Renal cortical epithelial cell (primary cell): ENCODE measurements at regions not wholly inside any gene's neighbourhood (a gene's known extent, or its start where the extent isn't known, plus 50 kb on each side); places are given as distances from the start of the nearest gene placed in this dataset.
"Not testable (repeated sequence)": the region's sequence is repeated elsewhere in the genome, so short reads cannot be mapped to it uniquely, and the experiment has no call there.

Experiments used
- DNase-seq: peaks from one replicate; pipeline ENCODE4 v3.0.0-alpha.2; 2011; ENCODE audit warnings: low read depth

DNA sequence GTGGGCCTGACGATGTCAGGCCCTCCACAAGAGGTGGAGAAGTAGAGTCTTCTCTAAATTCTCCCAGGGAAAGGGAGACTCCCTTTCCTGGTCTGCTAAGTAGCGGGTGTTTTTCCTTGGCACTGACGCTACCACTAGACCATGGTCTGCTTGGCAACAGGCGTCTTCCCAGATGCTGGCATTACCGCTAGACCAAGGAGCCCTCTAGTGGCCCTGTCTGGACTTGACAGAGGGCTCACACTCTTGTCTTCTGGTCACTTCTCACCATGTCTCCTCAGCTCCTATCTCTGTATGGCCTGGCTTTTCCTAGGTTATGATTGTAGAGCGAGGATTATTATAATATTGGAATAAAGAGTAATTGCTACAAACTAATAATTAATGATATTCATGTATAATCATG lies 51.1 kb upstream of the RASSF6 start:
- DNase-seq, result not testable (repeated sequence)

DNA sequence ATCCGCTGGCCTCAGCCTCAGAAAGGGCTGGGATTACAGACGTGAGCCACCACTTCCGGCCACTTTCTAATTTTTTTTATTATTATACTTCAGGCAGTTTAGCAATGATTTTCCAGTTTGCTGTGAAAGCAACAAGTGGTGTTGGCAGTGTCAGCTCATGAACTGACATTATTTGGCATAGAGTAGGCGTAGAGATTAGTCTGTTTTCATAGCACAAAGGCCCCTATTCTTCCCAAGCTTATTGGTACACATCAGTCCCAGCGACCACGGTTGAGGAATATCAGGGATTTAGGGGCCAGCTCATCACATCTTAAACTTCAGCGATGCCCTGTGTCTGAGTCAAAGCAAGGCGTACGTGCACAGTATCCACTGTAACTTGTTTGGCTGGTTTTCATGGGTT lies 53.0 kb upstream of the RASSF6 start:
- DNase-seq, result no peak

DNA sequence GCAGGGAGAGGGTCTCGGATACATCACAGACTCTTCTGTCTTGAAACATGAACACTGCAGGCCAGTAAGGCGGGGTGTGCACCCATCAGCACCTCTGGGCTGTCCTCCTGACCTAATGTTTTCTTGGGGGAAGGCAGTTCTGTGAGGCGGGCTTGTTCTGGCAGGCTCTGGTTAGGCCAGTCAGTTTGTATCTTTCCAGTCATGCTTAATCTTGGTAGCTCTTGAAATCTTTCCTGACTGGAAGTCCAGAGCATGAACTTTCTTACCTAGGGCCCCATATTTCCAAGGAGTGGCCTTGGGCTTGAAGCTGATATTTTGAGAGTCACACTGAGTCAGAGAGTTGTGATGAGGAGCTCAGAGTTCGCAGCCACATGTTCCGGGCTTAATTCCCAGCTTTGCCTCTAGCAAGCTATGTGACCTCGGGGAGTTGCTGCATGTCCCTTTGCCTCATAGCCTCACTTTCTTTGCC lies 54.2 kb upstream of the RASSF6 start:
- peak; percentile 58 for DNase-seq

DNA sequence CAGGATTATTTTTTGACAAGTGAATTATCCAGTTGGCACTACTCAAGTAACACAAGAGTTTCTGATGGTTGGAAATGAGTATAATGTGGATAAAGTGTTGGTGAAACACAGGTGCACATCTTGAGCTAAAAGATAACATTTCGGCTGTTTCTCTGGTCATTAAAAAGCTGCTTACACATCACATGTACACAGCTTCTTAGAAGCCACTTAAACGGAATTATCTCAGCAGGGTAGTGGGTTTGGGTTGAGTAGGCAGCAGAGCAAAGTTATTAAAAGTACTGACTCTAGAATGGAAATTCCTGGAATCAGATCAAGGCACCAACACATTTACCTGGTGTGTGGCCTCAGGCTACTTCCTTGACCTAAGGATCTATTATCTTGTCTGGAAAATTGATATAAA lies 55.4 kb upstream of the RASSF6 start:
- DNase-seq, result peak; percentile 51

DNA sequence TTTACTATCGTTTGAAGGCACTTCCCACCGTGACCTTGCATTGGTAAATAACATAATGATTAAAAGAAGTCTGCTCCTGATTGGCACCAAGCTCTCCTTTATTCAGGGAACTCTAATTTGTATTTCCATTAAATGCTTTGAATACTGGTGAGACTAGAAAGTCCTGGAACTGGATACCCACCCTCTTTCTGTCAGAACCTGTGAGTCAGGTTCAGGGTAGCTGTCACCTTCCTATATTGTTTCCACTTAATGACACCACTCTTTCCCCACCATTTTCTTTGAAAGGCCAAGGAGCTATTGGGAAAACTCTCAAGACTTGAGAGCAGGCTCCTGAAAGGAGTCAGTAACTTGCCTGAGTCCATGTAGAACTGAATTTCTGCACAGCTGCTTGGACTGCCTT lies 55.9 kb upstream of the RASSF6 start:
- DNase-seq, result peak; percentile 75

DNA sequence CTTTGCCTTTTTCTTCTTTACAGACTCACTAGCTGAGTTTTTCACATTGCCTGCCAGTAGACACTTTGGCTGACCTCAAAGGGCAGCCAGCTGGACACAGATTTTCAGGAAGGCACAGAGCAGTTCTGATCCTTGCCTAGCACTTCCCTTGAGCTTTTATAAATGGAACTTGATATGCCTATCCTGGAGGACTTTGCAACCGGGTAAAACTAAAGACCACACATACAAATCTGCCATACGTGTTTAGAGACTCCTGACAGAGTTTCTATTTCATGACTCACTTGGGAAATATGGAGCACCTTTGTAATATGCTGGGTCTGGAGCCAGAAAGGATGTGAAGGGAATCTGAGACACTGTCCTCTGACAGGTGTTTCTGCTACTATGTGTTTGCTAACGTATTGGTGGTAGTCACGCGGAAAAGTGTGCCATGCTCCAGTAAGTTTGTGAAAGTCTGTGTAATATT lies 56.7 kb upstream of the RASSF6 start:
- DNase-seq, result peak; percentile 98

DNA sequence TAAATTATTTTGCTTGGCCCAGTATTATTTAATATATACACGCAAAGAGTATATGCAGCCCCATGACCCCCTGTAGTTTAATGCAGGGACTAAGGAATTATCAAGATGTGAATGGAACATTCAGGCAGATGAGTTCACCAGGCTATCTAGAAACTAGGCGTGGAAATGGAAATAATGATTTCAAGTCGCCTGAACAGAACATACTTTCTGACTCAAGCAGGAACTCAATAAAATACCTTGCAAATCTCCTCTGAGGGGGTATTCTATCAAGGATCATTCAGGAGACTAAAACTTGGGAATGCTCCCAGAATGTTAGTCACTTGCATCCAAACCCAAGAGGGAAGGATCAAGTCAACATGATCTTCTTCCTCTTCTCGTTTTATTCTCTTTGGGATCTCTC lies 59.6 kb upstream of the RASSF6 start:
- DNase-seq, result peak; percentile 78

DNA sequence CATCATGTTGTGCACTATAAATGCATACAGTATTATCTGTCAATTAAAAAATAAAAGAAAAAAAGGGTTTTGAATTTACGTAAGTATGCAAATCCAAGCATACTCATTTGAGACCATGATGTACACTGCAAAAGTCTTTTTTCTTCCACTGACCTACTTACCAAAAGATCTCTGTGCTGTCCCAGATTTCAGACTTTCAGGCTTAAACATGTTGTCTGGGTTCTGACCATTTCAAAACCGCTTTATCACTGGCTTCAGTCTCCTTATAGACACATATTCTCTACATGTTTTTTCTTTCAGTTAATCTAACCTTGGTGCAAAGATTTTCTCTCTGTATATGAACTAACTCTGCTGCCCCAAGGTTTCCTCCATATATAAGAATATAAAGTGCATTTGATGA lies 58.6 kb upstream of the CXCL8 start:
- no peak for DNase-seq

DNA sequence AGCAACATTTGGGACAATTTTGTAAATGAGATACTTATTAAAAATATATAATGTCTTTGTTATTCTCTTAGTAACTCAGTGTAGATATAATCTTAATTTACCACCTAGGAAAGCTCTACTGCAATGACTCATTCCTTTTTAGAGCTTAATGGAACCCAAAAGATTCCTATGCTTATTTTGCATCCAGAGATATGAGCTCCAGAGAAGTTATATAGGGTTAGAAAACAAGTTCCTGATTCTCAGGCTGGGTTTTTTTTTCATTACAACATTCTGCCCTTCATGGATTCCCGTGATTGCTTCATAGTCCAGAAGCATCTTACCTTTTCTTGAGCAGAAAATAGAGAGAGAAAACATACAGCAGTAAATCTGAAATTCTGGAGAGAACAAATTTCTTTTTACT lies 57.9 kb upstream of the CXCL8 start:
- DNase-seq, result no peak

DNA sequence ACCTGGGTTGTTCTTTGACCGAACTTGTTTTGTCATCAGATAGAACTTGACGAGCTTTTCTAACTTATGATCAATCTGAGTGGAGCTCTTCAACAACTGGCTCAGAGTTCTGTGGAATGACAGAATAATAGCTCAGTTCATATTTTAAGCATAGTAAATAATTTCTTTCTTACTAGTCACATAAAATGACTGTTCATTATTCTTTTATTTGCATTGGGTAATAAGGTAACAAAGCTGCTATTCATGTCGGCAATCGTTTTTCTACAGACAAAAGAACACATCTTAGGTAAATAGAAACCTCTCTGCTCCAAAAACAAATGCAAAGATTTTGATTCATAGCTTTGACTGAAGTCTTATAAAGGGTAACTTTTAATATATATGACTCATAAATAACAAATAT lies 57.3 kb upstream of the CXCL8 start:
- DNase-seq, result no peak

DNA sequence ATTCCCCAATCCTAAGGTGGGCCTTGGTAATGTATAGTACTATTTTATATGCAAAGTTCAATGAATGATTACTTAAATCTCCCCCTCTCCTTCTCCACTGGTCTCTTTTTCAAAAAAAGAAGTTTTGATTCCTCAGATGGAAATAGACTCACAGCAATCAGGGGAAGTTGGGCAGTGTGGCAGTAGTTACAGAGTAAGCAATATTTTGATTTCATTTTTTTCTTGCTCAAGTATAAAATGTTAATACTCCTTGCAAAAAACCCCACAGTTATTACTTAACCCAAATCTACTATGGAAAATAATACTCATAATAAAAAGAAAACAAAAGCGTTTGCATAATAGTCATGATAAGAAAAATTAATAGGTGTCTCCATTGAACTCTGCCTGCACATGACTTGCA lies 56.9 kb upstream of the CXCL8 start:
- DNase-seq, result no peak

DNA sequence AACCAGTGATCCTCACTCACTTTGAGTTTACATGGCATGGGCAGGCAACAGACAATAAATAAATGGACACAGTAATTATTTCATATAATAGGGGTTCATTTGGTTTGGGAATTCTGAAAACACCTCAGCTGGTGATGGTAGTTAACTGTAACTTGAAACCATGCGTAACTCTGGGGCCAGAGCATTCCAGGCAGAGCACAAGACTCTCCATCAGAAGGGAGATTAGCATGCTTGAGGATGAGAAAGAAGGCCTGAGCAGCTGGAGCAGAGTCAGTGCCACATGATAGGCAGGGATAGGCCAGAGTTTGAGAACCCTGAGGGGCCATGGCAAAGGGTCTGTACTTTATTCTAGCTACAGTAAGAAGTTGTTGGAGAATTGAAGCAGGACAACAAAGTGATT lies 56.3 kb upstream of the CXCL8 start:
- peak; percentile 52 for DNase-seq

DNA sequence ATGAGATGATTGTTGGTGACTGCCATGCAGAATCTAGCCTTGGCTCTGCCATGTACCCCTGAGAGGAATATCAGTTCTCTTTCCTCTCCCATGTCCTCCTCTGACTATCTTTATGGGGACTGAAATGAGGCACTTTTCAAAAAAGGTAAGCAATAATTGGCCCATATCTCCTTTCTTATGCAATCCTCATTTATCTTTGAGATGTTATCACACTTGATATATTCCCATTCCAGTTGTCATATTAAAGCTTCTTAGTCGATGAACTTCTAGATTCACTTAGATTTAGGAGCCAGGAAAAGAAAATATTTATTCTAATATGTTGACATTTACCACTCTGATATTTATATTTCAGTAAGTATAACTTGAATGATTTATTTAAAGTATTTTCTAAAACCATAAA lies 55.3 kb upstream of the CXCL8 start:
- DNase-seq, result no peak

DNA sequence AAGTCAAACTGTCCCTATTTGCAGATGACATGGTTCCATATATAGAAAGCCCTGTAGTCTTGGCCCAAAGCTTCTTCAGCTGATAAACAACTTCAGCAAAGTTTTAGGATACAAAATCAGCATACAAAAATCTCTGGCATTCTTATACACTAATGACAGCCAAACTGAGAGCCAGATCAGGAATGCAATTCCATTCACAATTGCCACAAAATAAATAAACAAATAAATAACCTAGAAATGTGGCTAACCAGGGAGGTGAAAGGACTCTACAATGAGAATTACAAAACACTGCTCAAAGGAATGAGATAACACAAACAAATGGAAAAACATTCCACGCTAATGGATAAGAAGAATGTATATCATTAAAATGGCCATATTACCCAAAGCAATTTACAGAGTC lies 52.9 kb upstream of the CXCL8 start:
- DNase-seq, result peak; percentile 52

DNA sequence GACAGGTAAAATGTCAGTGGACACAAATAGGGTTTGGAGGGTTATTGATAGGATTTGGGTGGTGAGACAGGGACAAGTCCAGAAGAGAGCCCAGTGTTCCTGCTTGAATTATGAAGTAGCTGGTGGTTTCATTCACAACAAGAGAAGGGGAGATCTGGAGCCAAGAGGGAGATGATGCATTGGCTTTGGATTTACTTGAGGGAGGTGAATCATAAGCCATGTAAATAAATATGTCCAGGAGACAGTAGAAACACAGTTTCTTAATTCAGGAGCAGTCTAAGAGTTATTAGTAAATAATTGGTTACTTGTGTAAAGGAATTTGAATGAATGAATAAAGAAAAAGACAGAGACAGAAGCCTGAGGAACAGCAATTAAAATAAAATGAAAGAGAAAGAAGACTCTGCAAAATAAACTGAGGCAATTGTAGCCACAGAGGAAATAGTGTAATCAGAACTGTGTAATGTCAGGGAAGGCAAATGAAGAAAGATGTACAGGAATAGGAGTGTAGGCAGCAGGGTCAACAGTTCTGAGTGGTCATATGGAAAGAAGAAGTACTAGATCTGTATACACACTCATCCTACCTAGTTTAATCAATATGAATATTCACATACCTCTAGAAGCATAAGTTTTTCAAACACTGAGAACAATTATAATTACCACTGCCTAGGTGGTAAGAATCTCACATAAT lies 50.2 kb upstream of the CXCL8 start:
- DNase-seq, result peak; percentile 58
